Testis (tissue), 2 donors: ENCODE measurements at regions not wholly inside any gene's neighbourhood (a gene's known extent, or its start where the extent isn't known, plus 50 kb on each side); places are given as distances from the start of the nearest gene placed in this dataset.

Source experiments
- POLR2A ChIP-seq: fragments of 450-650 bp; IDR thresholded peaks from one replicate; pipeline ENCODE4 v1.6.1; 2017; ENCODE audit warnings: antibody characterized with exemption, mild to moderate bottlenecking, moderate library complexity
- TF ChIP-seq, protein P1 (sequence below), 3 experiments: fragments of 450-650 bp in 2 of 3; fragments of 200-600 bp in 1 of 3; sonication (generic) in 1 of 3; IDR thresholded peaks; one replicate each; pipeline ENCODE4 v1.5.1; 2016 to 2019; ENCODE audit warnings: antibody characterized with exemption in 3 of 3, mild to moderate bottlenecking in 2 of 3, moderate library complexity in 1 of 3

- no peak for TF ChIP-seq POLR2A
- TF ChIP-seq, protein P1, sequence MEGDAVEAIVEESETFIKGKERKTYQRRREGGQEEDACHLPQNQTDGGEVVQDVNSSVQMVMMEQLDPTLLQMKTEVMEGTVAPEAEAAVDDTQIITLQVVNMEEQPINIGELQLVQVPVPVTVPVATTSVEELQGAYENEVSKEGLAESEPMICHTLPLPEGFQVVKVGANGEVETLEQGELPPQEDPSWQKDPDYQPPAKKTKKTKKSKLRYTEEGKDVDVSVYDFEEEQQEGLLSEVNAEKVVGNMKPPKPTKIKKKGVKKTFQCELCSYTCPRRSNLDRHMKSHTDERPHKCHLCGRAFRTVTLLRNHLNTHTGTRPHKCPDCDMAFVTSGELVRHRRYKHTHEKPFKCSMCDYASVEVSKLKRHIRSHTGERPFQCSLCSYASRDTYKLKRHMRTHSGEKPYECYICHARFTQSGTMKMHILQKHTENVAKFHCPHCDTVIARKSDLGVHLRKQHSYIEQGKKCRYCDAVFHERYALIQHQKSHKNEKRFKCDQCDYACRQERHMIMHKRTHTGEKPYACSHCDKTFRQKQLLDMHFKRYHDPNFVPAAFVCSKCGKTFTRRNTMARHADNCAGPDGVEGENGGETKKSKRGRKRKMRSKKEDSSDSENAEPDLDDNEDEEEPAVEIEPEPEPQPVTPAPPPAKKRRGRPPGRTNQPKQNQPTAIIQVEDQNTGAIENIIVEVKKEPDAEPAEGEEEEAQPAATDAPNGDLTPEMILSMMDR (IDR thresholded peaks at IDR 0.05) = no peak
These were observed 410.8 kb upstream of the PRKCQ start for GRCh38 chr10:6990891-6991290.
